ENCODE measurements at regions not wholly inside any gene's neighbourhood (a gene's known extent, or its start where the extent isn't known, plus 50 kb on each side); places are given as distances from the start of the nearest gene placed in this dataset.
"Not testable (repeated sequence)": the region's sequence is repeated elsewhere in the genome, so short reads cannot be mapped to it uniquely, and the experiment has no call there.

DNA sequence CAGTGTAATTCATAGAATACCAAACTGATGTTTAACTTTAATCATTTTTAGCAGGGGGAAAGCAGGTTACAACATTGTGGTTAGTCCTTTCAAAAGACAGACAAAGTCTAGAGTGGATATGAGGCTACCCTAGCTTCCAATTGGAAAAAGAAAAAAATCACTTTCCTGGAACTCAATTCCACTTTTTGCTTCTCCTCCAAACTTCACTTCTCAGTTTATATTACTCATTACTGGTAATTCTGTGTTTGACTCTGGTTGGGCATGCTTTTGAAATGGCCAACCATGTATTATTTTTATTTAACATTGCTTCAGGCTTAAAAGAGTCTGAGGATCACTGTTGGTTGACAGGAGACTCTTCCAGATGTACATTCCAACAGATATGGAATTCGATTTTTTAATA is 84.8 kb downstream of the RAP2B start:
- ATAC-seq (no peak), DNase-seq (ENCODE audit: low read depth, low spot score) (no peak)
- H3K27ac ChIP-seq (ENCODE audit: low read length) = no peak overlapping the region
- in situ Hi-C loops (cut with HindIII; ENCODE audit: low pct_unique_long_range_greater_than_20kb, low sequenced_read_pairs) (no loop called here), intact Hi-C loops (cut with micrococcal nuclease; ENCODE audit: unreplicated experiment) (no loop called here)
- H3K4me3 ChIP-seq (ENCODE audit: low read depth in 2 of 2, low read length in 2 of 2) = no peak overlapping the region
- TF ChIP-seq SIN3A (IDR thresholded peaks at IDR 0.05; ENCODE audit: borderline replicate concordance, insufficient read depth, low read depth, low read length) (no peak), POLR2AphosphoS5 (IDR thresholded peaks at IDR 0.05; ENCODE audit: low read depth, low read length) (no peak), REST (IDR thresholded peaks at IDR 0.05; ENCODE audit: insufficient read depth in 1 of 2, low read depth in 2 of 2, low read length in 1 of 2) (no peak), TCF7L2 (IDR thresholded peaks at IDR 0.05; ENCODE audit: low read depth, low read length) (no peak)
- TF ChIP-seq, protein P1, sequence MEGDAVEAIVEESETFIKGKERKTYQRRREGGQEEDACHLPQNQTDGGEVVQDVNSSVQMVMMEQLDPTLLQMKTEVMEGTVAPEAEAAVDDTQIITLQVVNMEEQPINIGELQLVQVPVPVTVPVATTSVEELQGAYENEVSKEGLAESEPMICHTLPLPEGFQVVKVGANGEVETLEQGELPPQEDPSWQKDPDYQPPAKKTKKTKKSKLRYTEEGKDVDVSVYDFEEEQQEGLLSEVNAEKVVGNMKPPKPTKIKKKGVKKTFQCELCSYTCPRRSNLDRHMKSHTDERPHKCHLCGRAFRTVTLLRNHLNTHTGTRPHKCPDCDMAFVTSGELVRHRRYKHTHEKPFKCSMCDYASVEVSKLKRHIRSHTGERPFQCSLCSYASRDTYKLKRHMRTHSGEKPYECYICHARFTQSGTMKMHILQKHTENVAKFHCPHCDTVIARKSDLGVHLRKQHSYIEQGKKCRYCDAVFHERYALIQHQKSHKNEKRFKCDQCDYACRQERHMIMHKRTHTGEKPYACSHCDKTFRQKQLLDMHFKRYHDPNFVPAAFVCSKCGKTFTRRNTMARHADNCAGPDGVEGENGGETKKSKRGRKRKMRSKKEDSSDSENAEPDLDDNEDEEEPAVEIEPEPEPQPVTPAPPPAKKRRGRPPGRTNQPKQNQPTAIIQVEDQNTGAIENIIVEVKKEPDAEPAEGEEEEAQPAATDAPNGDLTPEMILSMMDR (IDR thresholded peaks at IDR 0.05) = no peak
- no peaks in the 10 kb centered on the region for H3K4me1 ChIP-seq (ENCODE audit: control insufficient read depth, insufficient read depth, low read length)
- ChIA-PET POLR2A (no interaction called here), CTCF (no interaction called here)
- no TSS peak for BruUV-seq (replicated peaks)
- peaks cover 3% of the 10 kb centered on the region; the same call in 1 of the 2 replicates for H3K9me3 ChIP-seq (ENCODE audit: control insufficient read depth, insufficient read depth, low read depth, low read length)
- no peaks in the 10 kb centered on the region for H3K36me3 ChIP-seq (ENCODE audit: control insufficient read depth, insufficient read depth, low read length)
- H3K27me3 ChIP-seq (ENCODE audit: control insufficient read depth, insufficient read depth, low read length) = no peaks in the 10 kb centered on the region

DNA sequence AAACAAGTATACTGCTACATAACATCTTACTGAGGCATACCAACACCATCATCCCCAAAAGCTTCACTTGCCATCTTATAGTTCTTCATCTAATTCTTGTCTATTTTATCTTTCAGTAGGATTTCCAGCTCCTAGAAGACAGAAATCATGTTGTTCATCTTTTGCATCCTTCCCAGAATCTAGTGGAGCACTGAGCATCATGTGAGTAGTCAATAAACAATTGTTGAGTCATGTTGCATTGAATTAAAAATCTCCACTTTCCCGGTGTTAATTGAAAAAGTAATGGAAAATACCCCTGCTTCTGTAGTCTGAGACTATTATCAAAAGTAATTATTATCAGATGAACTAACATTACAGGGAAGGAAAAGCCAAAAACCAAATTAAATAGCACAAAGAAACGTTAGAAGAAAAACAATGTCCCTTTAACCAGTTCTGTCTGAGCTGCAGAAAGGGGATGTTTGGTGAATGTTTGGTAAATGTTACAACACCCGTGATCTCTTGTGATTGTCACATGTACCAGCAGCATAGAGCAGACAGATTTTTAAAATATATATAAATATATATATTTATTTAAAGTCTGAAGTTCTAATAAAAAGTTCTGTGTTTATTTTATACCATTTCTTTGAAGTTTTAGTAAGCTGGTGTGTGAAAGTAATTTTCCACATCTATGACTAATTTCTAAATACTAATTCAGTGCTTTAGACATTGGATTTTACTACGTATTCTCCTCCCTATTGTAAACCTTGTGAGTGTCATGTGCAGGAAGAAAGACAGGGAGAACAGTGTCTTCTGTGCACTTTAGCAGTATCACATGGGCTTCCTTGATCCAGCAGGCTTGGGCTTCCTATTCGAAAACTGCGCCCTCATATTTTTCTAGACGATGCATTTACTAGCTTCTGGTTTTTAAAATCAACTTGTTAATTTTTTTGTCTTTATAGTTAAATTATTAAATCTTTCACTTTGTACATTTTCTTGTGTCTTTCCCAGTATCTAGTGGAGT is 85.6 kb downstream of the RAP2B start:
- Histone ChIP-seq H3K4me1 (ENCODE audit: control insufficient read depth, insufficient read depth, low read length) (no peaks in the 10 kb centered on the region), H3K9me3 (ENCODE audit: control insufficient read depth, insufficient read depth, low read depth, low read length) (peaks cover under 1% of the 10 kb centered on the region; the same call in 1 of the 2 replicates), H3K4me3 (ENCODE audit: low read depth in 2 of 2, low read length in 2 of 2) (no peak overlapping the region), H3K27me3 (ENCODE audit: control insufficient read depth, insufficient read depth, low read length) (no peaks in the 10 kb centered on the region), H3K36me3 (ENCODE audit: control insufficient read depth, insufficient read depth, low read length) (no peaks in the 10 kb centered on the region), H3K27ac (ENCODE audit: low read length) (no peak overlapping the region)
- CTCF ChIA-PET = no interaction called here
- POLR2A ChIA-PET = no interaction called here
- intact Hi-C loops (cut with micrococcal nuclease; ENCODE audit: unreplicated experiment) (no loop called here), in situ Hi-C loops (cut with HindIII; ENCODE audit: low pct_unique_long_range_greater_than_20kb, low sequenced_read_pairs) (no loop called here)
- BruUV-seq (replicated peaks) = no TSS peak
- DNase-seq (ENCODE audit: low read depth, low spot score) (no peak), ATAC-seq (no peak)
- TF ChIP-seq, protein P1 (IDR thresholded peaks at IDR 0.05) = no peak
- TF ChIP-seq POLR2AphosphoS5 (IDR thresholded peaks at IDR 0.05; ENCODE audit: low read depth, low read length) = no peak
- TF ChIP-seq SIN3A (IDR thresholded peaks at IDR 0.05; ENCODE audit: borderline replicate concordance, insufficient read depth, low read depth, low read length) = no peak
- TF ChIP-seq REST (IDR thresholded peaks at IDR 0.05; ENCODE audit: insufficient read depth in 1 of 2, low read depth in 2 of 2, low read length in 1 of 2) = no peak
- TF ChIP-seq TCF7L2 (IDR thresholded peaks at IDR 0.05; ENCODE audit: low read depth, low read length) = no peak

DNA sequence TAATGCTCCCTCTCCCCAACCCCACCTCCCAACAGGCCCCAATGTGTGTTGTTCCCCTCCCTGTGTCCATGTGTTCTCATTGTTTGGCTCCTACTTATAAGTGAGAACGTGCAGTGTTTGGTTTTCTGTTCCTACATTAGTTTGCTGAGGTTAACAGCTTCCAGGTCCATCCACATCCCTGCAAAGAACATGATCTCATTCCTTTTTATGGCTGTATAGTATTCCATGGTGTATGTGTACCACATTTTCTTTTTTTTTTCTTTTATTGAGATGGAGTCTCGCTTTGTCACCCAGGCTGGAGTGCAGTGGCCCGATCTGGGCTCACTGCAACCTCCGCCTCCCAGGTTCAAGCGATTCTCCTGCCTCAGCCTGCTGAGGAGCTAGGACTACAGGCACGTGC is 86.8 kb downstream of the RAP2B start:
- intact Hi-C loops (cut with micrococcal nuclease; ENCODE audit: unreplicated experiment); BruUV-seq (replicated peaks); H3K9me3 ChIP-seq (ENCODE audit: control insufficient read depth, insufficient read depth, low read depth, low read length); CTCF ChIA-PET; H3K36me3 ChIP-seq (ENCODE audit: control insufficient read depth, insufficient read depth, low read length); in situ Hi-C loops (cut with HindIII; ENCODE audit: low pct_unique_long_range_greater_than_20kb, low sequenced_read_pairs); ATAC-seq; POLR2A ChIA-PET; H3K27ac ChIP-seq (ENCODE audit: low read length); H3K4me1 ChIP-seq (ENCODE audit: control insufficient read depth, insufficient read depth, low read length); H3K4me3 ChIP-seq (ENCODE audit: low read depth in 2 of 2, low read length in 2 of 2); H3K27me3 ChIP-seq (ENCODE audit: control insufficient read depth, insufficient read depth, low read length); DNase-seq (ENCODE audit: low read depth, low spot score): not testable (repeated sequence)

Measured in Panc1 (cell line).